GM13977 (cell line): ENCODE measurements at regions not wholly inside any gene's neighbourhood (a gene's known extent, or its start where the extent isn't known, plus 50 kb on each side); places are given as distances from the start of the nearest gene placed in this dataset.

ENCODE experiments used
- DNase-seq: peaks from one replicate; pipeline ENCODE4 v3.0.0; 2012; ENCODE audit warnings: low spot score
- CTCF ChIP-seq: IDR thresholded peaks from 2 replicates; pipeline ENCODE4 v1.5.1; 2012; ENCODE audit warnings: mild to moderate bottlenecking, control low read depth; ENCODE audit not compliant: insufficient read depth; ENCODE audit errors: extremely low read depth, missing control alignments
- in situ Hi-C: fragments of 300-500 bp; cut with MboI; formaldehyde crosslinking; loops from one replicate; pipeline ENCODE4 v1.12.0; 2022; ENCODE audit warnings: low sequenced_read_pairs, low pct_unique_long_range_greater_than_20kb, mixed read lengths, inconsistent platforms; ENCODE audit not compliant: unreplicated experiment

GRCh38 chr7:46288010-46288409 lies 366.9 kb upstream of the IGFBP3 start:
- no peak for TF ChIP-seq CTCF
- DNase-seq: no peak
- in situ Hi-C loops: no loop called here

GRCh38 chr7:46286957-46287356 lies 365.9 kb upstream of the IGFBP3 start:
- no peak for DNase-seq
- TF ChIP-seq CTCF: no peak
- in situ Hi-C loops: no loop called here

- in situ Hi-C loops: no loop called here
- no peak for TF ChIP-seq CTCF
- DNase-seq: no peak
Measured at GRCh38 chr7:46286356-46286755, 365.3 kb upstream of the IGFBP3 start.

- in situ Hi-C loops: no loop called here
- TF ChIP-seq CTCF: no peak
- DNase-seq: no peak
Measured at GRCh38 chr7:46285878-46286277, 364.8 kb upstream of the IGFBP3 start.

- DNase-seq: no peak
- TF ChIP-seq CTCF: no peak
- in situ Hi-C loops: no loop called here
Measured at GRCh38 chr7:46283852-46284251, 362.8 kb upstream of the IGFBP3 start.

DNA sequence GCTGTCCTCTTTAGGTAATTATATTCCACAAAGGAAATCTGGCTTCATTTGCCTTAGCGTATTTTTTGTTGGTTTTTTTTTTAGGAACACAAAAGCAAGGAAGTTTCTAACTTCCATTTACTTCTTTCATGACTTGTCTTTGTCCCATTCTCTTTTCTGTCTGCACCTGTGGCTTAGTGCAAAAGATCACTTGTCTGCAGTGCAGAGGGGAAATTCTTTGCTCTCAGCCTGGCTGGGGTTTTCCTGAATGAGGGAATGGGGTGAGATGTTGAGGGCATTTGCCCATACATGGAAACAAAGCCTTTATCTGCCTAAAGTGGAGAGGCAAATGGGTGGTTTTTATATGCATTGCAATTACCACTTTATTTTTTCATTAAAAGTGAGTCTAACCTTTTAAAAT lies 361.1 kb upstream of the IGFBP3 start:
- in situ Hi-C loops: no loop called here
- DNase-seq: no peak
- no peak for TF ChIP-seq CTCF

DNA sequence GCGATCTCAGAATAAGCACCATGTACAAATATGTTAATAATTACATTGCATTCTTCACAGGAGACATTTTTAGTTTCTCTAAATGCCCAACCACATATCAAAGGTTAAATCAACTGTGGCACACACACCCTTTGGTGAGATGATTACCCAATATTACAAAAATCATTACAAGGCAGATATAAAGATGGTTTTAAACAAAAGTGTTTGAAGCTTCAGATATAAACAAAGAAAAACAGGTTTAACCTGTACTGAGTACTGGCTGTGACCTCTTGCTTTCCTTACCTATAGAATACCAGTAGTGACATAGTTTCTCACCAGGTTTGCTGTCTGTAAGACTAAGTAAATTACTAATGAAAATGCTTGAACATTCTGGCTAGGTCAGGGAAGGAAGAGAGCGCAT lies 360.0 kb upstream of the IGFBP3 start:
- in situ Hi-C loops: no loop called here
- no peak for TF ChIP-seq CTCF
- DNase-seq: no peak
